WI38 (cell line): ENCODE measurements at regions not wholly inside any gene's neighbourhood (a gene's known extent, or its start where the extent isn't known, plus 50 kb on each side); places are given as distances from the start of the nearest gene placed in this dataset.

ENCODE experiments used
- H3K4me3 ChIP-seq: 2 replicates; pipeline ENCODE4 v1.5.1; 2011; ENCODE audit warnings: low read depth, mild to moderate bottlenecking, control low read depth, low read length
- CTCF ChIP-seq: IDR thresholded peaks from 2 replicates; pipeline ENCODE4 v1.5.1; 2012; ENCODE audit warnings: low read depth, mild to moderate bottlenecking, control low read depth, low read length

- no peak for TF ChIP-seq CTCF
- no peak overlapping the region for H3K4me3 ChIP-seq
Measured at GRCh38 chr6:164144316-164144715, 729.8 kb downstream of the QKI start.

GRCh38 chr6:164142322-164142721, 727.8 kb downstream of the QKI start:
- no peak overlapping the region for H3K4me3 ChIP-seq
- TF ChIP-seq CTCF, result no peak

- TF ChIP-seq CTCF, result no peak
- no peak overlapping the region for H3K4me3 ChIP-seq
Measured at GRCh38 chr6:164135511-164136132, 721.1 kb downstream of the QKI start.

- TF ChIP-seq CTCF, result no peak
- no peak overlapping the region for H3K4me3 ChIP-seq
Measured at GRCh38 chr6:164133095-164133494, 718.6 kb downstream of the QKI start.

- TF ChIP-seq CTCF, result no peak
- H3K4me3 ChIP-seq, result no peak overlapping the region
Measured at GRCh38 chr6:164130585-164130984, 716.1 kb downstream of the QKI start.

- no peak for TF ChIP-seq CTCF
Measured at GRCh38 chr6:164130151-164130550, 715.6 kb downstream of the QKI start.

GRCh38 chr6:164129218-164129617, 714.7 kb downstream of the QKI start:
- no peak for TF ChIP-seq CTCF
- no peak overlapping the region for H3K4me3 ChIP-seq

More at GRCh38 chr6:164130151-164130550, 715.6 kb downstream of the QKI start:
- H3K4me3 ChIP-seq, result no peak overlapping the region
